ENCODE measurements at regions not wholly inside any gene's neighbourhood (a gene's known extent, or its start where the extent isn't known, plus 50 kb on each side); places are given as distances from the start of the nearest gene placed in this dataset.
A peak's percentile ranks its signal among the peaks of the same experiment; 100 is the strongest.
"Not testable (repeated sequence)": the region's sequence is repeated elsewhere in the genome, so short reads cannot be mapped to it uniquely, and the experiment has no call there.

DNA sequence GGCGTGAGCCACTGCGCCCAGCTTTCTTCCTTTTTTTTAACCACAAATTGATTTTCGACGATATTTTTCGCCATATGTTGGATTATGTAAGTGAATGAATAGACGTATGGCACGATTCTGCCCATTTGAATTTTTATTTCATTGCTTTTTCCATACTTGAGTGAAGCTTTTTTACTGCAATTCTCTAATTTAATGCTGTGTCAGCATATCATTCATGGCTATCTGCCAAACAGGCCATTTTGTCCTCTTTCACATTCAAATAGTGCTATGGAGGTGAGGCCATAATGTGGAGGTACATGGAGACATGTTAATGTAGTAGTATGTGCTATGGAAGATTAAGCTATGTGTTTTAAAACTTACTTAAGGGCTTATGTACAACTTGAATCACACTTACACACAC is 152.1 kb upstream of the TUSC1 start:
- DNase-seq, result no peak

DNA sequence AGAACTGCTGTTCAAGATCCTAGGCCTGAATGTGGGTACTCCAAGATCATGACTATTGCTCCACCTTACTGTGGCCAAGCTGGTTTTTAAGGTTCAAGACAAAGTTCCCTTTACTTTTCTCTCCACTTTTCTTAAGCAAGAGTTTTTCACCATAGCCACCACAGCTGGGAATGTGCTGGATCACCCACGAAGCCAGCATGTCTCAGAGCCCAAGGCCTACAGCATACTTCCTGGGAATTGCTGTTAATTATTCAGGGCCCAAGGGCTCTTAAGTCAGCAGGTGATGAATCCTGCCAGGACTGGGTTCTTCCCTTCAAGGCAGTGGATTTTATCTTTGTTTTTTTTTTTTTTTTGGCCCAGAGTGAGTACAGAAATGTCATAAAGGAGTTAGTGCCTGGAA is 149.4 kb upstream of the TUSC1 start:
- DNase-seq, result no peak

DNA sequence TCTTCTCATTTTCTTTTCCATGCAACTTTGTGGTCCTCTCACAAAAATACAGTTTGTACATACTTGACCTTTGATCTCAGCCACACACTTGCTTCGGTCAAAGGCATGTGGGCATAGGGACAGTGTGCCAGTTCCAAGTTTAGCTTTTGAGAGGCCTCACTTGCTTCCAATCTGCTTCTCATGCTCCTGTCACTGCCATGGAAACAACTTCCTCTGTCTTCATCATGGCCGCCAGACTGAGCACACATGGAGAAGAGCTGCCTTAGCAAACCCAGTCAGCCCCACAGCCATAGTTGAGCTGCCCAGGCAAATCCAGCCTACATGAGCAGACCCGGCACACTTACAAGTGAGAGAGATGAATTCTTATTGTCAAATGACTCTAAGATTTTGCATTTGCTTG is 138.2 kb upstream of the TUSC1 start:
- no peak for DNase-seq

DNA sequence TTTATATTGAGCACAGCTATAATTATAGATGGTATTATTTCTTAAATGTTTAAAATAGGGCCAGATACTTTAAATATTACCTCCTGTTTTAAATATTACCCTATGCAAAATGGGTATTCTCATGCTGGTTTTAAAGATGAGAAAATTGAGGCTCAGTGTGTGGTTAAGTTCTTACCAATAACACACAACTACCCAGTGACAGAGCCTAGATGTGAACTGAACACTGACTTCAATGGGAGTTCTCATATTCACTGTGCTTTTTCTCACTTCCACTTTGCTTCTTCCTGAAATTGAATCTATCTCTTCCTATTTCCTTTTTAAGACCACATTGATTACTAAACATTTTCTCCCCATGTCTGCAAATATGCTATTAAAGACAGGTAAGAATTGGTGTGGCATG is 135.8 kb upstream of the TUSC1 start:
- no peak for DNase-seq

DNA sequence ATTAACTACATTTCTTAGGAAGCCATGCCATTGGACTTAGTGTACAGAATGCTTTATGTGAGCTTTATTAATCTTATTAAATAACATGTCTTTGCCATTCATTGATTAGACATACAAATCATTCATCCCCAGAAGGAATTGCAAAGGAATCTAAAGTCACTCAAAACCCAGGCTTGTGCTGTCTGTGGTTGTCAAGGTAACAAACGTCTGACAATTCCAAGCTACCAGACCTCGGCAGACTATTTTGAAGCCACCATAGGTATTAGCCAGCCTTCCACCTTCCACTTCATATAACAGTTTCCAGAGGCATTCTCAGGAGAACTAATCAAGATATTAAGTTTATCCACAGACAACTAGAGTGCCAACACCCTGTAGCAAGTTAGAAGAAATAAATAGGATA is 135.2 kb upstream of the TUSC1 start:
- DNase-seq, result no peak

DNA sequence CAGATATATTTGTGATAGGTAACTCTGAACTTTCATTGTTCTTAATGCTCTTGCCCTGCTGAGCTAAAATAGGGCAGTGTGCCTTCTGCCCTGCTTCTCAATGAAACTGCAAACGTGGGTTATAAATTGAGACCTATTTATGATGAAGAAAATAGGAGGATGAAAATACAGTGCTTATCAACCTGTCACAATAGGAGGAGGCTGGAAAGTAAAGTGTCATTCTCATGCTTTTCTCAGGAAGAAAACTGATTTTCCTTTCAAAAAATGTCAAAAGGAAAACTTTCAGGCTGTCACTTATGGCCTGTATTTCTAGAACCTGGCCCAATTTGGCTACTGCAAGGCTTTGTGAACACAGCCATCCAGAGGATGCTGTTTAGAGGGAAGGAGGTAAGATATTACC is 130.3 kb upstream of the TUSC1 start:
- DNase-seq, result no peak

DNA sequence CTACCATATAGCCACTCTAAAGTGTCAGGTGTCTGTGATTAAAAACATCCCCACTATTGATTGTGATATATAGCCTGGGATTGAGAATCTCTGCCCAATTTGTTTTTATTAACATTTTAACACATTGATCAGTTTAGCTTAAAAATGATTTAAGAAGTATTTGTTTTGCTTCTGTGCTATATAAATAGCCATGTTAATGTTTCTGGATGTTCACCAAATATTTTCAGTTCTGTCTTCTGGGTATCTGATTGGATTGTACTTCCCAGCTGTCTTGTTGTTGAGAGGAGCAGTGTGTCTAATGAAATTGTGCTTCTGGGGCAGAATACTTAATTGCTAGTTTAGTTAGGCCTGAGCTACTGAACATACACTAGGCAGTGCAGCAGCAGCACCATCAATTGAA is 126.6 kb upstream of the TUSC1 start:
- DNase-seq, result no peak

DNA sequence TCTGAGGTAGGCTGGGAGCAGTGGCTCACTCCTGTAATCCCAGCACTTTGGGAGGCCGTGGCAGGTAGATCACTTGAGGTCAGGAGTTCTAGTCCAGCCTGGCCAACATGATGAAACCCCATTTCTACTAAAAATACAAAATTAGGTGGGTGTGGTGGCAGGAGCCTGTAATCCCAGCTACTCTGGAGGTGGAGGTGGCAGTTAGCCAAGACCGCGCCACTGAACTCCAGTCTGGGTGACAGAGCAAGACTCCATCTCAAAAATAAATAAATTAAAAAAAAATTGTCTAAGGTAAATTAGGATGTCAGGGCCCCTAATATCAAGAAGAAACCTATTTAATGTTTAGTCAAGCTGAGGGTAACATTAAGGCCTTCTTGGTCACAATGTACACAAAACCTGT is 123.7 kb upstream of the TUSC1 start:
- DNase-seq, result not testable (repeated sequence)

DNA sequence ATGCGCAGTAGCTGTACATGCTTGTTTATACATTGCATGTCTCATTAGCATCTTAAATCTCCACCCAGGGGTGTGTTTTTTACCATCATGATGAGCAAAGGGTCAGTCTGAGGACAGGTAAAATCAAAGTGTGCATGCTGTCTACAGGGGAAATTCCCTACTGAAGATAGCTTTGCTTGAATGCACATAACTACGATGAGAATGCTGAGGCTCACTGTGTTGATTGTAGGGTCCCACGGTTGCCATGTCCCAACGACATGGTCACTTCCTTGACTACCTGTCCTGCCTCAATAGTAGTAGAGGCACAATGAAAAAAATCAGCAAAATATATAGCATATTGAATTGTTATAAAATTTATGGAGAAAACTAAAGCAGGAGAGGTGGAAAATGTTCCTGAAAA is 95.6 kb upstream of the TUSC1 start:
- DNase-seq, result no peak

DNA sequence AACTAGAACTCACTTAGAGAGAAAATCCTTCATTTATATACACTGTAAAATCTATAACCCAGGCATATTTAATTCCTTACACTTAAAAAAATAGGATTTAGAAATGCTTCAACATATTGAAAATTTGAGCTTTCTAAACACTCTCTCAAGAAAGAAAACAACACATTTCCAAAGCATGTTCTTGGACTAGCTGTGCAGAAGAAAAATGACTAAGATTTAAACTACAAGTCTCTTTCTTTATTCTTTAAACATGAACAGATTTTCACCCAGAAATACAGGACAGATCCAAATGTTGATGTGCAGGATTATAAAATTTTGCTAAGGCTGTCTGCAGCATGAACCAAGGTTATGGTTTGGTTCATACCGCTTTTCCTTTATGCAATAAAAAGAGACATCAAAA is 77.7 kb upstream of the TUSC1 start:
- no peak for DNase-seq

DNA sequence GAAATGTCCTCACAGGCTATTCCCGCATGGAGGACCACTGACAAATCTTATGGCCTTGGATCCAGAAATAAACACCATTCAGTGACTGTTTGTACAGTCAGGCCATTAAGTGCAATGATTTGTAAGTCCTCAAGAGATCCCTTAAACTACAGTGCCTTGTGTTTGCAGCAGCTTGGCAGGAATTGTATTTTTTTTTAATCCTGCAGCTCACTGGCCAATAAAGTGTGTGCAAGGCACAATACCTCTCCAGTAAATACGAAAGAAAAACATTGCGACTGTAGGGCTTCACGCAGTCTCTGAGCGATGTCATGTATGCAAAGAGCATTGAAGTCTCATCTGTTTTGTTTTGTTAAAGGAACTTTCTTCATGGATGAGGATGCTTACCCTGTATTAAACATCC is 74.2 kb upstream of the TUSC1 start:
- DNase-seq, result no peak

DNA sequence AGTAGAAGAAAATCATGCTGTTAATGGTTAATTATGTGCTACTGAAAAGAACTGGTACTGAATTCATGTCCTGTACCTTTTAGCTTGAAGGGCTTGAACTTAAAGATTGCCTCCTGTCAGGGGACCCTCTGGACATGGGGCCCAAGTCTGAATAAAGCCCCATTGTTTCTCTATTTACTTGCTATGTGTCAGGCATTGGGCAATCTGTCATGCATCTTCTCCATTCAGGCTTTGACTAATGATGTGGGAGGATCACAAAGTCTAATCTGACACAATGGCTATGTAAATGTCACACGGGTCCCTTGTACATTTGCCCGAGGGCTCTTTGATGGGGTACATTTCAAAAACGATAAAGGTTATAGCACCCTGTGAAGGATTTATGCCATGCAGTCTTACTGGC is 64.0 kb upstream of the TUSC1 start:
- DNase-seq, result peak; percentile 85 to 88

DNA sequence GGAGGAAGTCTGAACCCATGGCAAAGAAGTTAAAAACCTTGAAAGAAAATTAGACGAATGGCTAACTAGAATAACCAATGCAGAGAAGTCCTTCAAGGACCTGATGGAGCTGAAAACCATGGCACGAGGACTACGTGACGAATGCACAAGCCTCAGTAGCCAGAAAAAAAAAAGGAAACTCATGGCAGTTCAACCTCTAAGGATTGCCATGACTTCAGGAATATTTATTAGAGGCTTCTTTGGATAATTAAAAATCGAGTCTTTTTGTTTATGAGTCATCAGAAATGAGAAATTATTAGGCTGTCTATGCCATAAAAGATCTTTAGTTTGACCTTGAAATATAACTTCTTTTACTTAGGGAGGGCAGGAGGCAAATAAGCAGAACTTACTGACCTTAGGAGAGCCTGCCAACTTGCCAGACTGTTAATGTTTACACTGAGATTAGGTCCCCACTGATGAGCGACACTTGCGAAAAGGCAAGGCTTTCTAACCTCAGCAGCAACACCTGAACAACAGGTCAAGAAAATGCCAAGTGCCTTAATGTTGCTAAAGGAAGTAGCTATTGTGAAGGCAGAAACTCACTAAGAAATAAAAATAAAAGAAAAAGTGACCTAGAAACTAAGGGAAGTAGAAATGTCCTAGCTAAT is 55.2 kb upstream of the TUSC1 start:
- no peak for DNase-seq

DNA sequence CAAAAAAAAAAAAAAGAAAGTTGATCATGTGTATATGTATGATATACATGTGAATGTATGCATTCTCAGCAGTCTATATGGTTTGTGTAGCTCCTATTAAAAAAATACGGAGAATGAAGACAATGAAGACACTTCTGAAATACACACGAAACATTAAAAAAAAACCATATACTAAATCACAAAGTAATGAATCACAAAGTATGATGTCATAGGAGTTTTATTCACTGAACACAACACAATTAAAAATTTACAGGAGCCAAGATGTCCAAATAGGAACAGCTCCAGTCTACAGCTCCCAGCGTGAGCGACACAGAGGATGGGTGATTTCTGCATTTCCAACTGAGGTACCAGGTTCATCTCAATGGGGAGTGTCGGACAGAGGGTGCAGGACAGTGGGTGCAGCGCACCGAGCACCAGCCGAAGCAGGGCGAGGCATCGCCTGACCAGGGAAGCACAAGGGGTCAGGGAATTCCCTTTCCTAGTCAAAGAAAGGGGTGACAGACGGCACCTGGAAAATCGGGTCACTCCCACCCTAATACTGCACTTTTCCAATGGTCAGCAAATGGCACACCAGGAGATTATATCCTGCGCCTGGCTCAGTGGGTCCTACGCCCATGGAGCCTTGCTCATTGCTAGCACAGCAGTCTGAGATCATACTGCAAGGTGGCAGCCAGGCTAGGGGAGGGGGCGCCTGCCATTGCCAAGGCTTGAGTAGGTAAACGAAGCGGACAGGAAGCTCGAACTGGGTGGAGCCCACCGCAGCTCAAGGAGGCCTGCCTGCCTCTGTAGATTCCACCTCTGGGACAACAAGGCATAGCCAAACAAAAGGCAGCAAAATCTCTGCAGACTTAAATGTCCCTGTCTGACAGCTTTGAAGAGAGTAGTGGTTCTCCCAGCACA is 53.9 kb upstream of the TUSC1 start:
- not testable (repeated sequence) for DNase-seq

All from NCI-H1930 (cell line).